HEK293T (cell line): ENCODE measurements at regions not wholly inside any gene's neighbourhood (a gene's known extent, or its start where the extent isn't known, plus 50 kb on each side); places are given as distances from the start of the nearest gene placed in this dataset.

Experiments
- CTCF ChIA-PET: fragments of 350-600 bp; formaldehyde crosslinking; extraction: SDS; loops from one replicate; lab custom pipeline; 2021; ENCODE audit warnings: antibody characterized with exemption, inconsistent platforms; lab: Yijun Ruan, JAX
- POLR2A ChIA-PET: fragments of 350-600 bp; formaldehyde crosslinking; extraction: SDS; loops from one replicate; lab custom pipeline; 2020; ENCODE audit warnings: antibody characterized with exemption, inconsistent platforms; lab: Yijun Ruan, JAX
- DNase-seq: peaks from one replicate; pipeline ENCODE4 v3.0.0; 2012; ENCODE audit warnings: mixed read lengths; ENCODE audit errors: extremely low spot score
- ARNT ChIP-seq: fragments of 450-650 bp; IDR thresholded peaks from 2 replicates; pipeline ENCODE4 v1.6.1; 2017; ENCODE audit warnings: mild to moderate bottlenecking
- BHLHE40 ChIP-seq: fragments of 450-650 bp; IDR thresholded peaks from 2 replicates; pipeline ENCODE4 v1.6.1; 2016; ENCODE audit warnings: mild to moderate bottlenecking, moderate library complexity, borderline replicate concordance
- CTBP1 ChIP-seq: fragments of 450-650 bp; IDR thresholded peaks from 2 replicates; pipeline ENCODE4 v1.6.1; 2016; ENCODE audit warnings: borderline replicate concordance
- ELF4 ChIP-seq: fragments of 450-650 bp; IDR thresholded peaks from 2 replicates; pipeline ENCODE4 v1.6.1; 2017; ENCODE audit warnings: antibody characterized with exemption
- FOXA1 ChIP-seq: fragments of 450-650 bp; IDR thresholded peaks from 2 replicates; pipeline ENCODE4 v1.6.1; 2016; ENCODE audit warnings: mild to moderate bottlenecking
- FOXK2 ChIP-seq: fragments of 450-650 bp; IDR thresholded peaks from 2 replicates; pipeline ENCODE4 v1.6.1; 2016; ENCODE audit warnings: mild to moderate bottlenecking
- FOXM1 ChIP-seq: fragments of 450-650 bp; IDR thresholded peaks from 2 replicates; pipeline ENCODE4 v1.6.1; 2017; ENCODE audit warnings: mild to moderate bottlenecking, borderline replicate concordance
- HDGF ChIP-seq: fragments of 450-650 bp; IDR thresholded peaks from 2 replicates; pipeline ENCODE4 v1.6.1; 2017; ENCODE audit warnings: antibody characterized with exemption, borderline replicate concordance
- L3MBTL2 ChIP-seq: fragments of 450-650 bp; conservative IDR thresholded peaks from 2 replicates; pipeline ENCODE4 v1.6.1; 2016; ENCODE audit warnings: mild to moderate bottlenecking
- LEF1 ChIP-seq: fragments of 450-650 bp; IDR thresholded peaks from 2 replicates; pipeline ENCODE4 v1.6.1; 2017; ENCODE audit warnings: mild to moderate bottlenecking, borderline replicate concordance
- NFRKB ChIP-seq: fragments of 450-650 bp; IDR thresholded peaks from 2 replicates; pipeline ENCODE4 v1.6.1; 2016; ENCODE audit warnings: mild to moderate bottlenecking, moderate library complexity
- SP1 ChIP-seq: fragments of 450-650 bp; IDR thresholded peaks from 2 replicates; pipeline ENCODE4 v1.6.1; 2017
- SUZ12 ChIP-seq: fragments of 450-650 bp; IDR thresholded peaks from 2 replicates; pipeline ENCODE4 v1.6.1; 2016; ENCODE audit warnings: mild to moderate bottlenecking
- TARDBP ChIP-seq: fragments of 450-650 bp; IDR thresholded peaks from 2 replicates; pipeline ENCODE4 v1.6.1; 2016
- ZNF384 ChIP-seq: fragments of 450-650 bp; IDR thresholded peaks from 2 replicates; pipeline ENCODE4 v1.6.1; 2016
- TF ChIP-seq, protein P1 (sequence below): fragments of 450-650 bp; IDR thresholded peaks from 2 replicates; pipeline ENCODE4 v1.6.1; 2016

DNA sequence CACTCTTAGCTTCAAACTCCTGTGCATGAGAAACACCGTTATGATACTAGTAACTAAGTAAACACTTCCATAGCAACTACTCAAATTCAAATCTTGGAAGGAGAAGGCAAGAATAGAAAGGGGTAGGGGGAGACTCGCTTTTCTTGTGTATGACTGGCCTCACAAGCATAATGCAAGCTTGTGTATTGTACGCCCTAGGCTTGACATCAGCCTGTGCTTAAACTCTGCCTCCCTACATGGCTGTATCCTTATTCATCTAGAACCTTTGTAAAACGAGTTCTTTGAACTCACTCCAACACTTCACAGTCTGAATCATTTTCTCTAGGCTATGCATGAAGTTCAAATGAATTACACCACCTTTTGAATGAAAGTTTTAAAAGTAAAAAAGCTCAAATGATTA lies 1071.2 kb upstream of the ADGRL3 start:
- ChIA-PET CTCF (no interaction called here), POLR2A (no interaction called here)
- no peak for DNase-seq
- TF ChIP-seq HDGF (no peak), ARNT (no peak), FOXM1 (no peak), SP1 (no peak)

DNA sequence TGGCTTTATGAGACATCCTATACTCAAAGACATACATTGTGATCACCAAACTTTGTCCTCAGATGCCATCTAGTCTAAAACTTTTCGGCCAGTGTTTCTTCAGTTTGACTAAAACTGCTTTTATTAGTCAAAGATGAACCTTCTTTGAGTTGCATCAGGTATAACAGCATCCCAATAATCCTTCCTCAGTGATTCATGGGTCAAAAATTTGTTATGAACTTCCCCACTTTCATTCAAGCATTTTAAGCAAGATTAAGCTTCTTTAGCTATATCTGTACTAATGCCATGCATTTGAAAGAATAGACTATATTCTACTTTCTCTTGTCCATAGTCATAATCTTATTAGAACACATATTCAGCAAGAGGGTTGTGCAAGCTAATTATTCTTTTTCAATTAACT lies 1070.4 kb upstream of the ADGRL3 start:
- CTCF ChIA-PET, result no interaction called here

DNA sequence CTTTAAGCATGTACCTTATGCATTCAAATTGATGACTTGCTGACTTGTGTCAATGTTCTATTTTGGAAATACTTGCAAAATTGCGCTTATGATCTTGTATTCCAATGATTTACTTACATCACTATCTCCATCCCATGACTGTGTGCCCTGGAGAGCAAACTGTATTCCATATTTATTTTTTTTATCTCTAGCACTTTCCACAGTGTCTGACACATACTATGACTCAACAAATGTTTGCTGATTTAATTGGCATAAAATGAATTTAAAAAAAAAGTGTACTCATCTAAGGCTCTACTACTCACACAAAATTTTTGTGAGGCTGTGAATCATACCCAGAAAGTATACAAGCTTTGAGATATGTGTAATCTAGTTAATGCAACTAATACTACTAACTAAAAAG lies 1066.8 kb upstream of the ADGRL3 start:
- ChIA-PET CTCF (no interaction called here), POLR2A (no interaction called here)
- no peak for DNase-seq
- no peak for TF ChIP-seq ZNF384
- TF ChIP-seq FOXM1, result no peak
- TF ChIP-seq, protein P1, sequence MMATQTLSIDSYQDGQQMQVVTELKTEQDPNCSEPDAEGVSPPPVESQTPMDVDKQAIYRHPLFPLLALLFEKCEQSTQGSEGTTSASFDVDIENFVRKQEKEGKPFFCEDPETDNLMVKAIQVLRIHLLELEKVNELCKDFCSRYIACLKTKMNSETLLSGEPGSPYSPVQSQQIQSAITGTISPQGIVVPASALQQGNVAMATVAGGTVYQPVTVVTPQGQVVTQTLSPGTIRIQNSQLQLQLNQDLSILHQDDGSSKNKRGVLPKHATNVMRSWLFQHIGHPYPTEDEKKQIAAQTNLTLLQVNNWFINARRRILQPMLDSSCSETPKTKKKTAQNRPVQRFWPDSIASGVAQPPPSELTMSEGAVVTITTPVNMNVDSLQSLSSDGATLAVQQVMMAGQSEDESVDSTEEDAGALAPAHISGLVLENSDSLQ, result no peak
- no peak for TF ChIP-seq BHLHE40
- no peak for TF ChIP-seq L3MBTL2
- TF ChIP-seq SUZ12, result no peak
- no peak for TF ChIP-seq ELF4
- TF ChIP-seq LEF1, result no peak
- TF ChIP-seq NFRKB, result no peak
- no peak for TF ChIP-seq ARNT
- no peak for TF ChIP-seq FOXA1
- TF ChIP-seq CTBP1, result no peak
- no peak for TF ChIP-seq TARDBP
- no peak for TF ChIP-seq HDGF
- TF ChIP-seq SP1, result no peak
- no peak for TF ChIP-seq FOXK2

More for the DNA sequence above, 1070.4 kb upstream of the ADGRL3 start:
- no peak for TF ChIP-seq ELF4
- TF ChIP-seq ZNF384, result no peak
- no peak for TF ChIP-seq BHLHE40
- no peak for TF ChIP-seq CTBP1
- TF ChIP-seq NFRKB, result no peak
- no peak for TF ChIP-seq TARDBP
- TF ChIP-seq, protein P1, result no peak
- no peak for TF ChIP-seq HDGF
- TF ChIP-seq FOXK2, result no peak
- no peak for TF ChIP-seq FOXA1
- no peak for TF ChIP-seq SP1
- TF ChIP-seq LEF1, result no peak
- TF ChIP-seq ARNT, result no peak
- TF ChIP-seq L3MBTL2, result no peak
- TF ChIP-seq FOXM1, result no peak
- no peak for TF ChIP-seq SUZ12
- POLR2A ChIA-PET, result no interaction called here
- no peak for DNase-seq

DNA sequence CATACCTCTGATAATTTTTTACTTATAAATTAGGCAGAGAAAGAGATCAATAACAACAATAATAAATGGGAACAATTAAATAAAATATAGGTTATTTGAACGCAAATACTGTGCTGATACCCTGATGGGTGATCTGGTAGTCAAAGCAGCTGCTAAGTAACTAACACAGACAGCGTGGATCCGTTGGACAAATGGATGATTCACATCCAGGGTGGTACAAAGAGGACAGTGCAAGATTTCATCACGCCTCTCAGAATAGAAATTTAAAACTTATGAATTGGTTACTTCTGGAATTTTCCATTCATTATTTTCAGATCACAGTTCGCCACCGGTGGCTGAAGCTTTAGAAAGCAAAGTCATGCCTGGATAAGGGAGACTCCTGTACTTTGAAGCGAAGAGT lies 1066.0 kb upstream of the ADGRL3 start:
- ChIA-PET CTCF (no interaction called here), POLR2A (no interaction called here)
- no peak for DNase-seq
- no peak for TF ChIP-seq TARDBP

DNA sequence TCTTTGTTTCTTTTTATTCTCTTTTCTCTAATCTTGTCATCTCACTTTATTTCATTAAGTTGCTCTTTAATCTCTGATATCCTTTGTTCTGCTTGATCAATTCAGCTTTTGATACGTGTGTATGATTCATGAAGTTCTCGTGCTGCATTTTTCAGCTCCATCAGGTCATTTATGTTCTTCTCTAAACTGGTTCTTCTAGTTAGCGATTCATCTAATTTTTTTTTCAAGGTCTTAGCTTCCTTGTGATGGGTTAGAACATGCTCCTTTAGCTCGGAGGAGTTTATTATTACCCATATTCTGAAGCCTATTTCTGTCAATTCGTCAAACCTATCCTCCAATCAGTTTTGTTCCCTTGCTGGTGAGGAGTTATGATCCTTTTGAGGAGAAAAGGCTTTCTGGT lies 1045.0 kb upstream of the ADGRL3 start:
- CTCF ChIA-PET, result no interaction called here
- POLR2A ChIA-PET, result no interaction called here
- no peak for DNase-seq
- TF ChIP-seq LEF1 (no peak), SP1 (no peak), TARDBP (no peak), BHLHE40 (no peak), SUZ12 (no peak), HDGF (no peak), NFRKB (no peak), FOXA1 (no peak), ELF4 (no peak), FOXM1 (no peak), FOXK2 (no peak), L3MBTL2 (no peak), ARNT (no peak), CTBP1 (no peak)
- TF ChIP-seq, protein P1, result no peak

DNA sequence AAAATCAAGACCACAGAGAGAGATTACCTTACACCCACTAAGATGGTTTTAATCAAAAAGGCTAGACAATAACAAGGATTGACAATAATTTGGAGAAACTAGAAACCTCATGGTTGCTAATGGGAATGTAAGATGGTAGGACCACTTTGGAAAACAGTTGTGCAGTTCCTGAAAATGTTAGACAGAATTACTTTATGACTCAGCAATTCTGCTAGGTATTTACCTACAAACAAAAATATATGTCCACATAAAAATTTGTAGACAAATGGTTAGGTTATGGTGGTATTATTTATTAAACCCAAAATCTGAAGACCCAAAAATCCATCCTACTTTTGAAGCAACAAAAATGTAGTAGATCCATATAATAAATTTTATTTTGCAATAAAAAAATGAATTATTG lies 1027.0 kb upstream of the ADGRL3 start:
- ChIA-PET CTCF (no interaction called here), POLR2A (no interaction called here)
- DNase-seq, result no peak
- TF ChIP-seq FOXM1, result no peak
- TF ChIP-seq FOXK2, result no peak
- TF ChIP-seq TARDBP, result no peak
- no peak for TF ChIP-seq SP1
- no peak for TF ChIP-seq ARNT
- TF ChIP-seq, protein P1, result no peak
- no peak for TF ChIP-seq FOXA1
- no peak for TF ChIP-seq LEF1
- TF ChIP-seq NFRKB, result no peak
- TF ChIP-seq ELF4, result no peak
- no peak for TF ChIP-seq CTBP1
- no peak for TF ChIP-seq BHLHE40
- no peak for TF ChIP-seq SUZ12
- no peak for TF ChIP-seq ZNF384

DNA sequence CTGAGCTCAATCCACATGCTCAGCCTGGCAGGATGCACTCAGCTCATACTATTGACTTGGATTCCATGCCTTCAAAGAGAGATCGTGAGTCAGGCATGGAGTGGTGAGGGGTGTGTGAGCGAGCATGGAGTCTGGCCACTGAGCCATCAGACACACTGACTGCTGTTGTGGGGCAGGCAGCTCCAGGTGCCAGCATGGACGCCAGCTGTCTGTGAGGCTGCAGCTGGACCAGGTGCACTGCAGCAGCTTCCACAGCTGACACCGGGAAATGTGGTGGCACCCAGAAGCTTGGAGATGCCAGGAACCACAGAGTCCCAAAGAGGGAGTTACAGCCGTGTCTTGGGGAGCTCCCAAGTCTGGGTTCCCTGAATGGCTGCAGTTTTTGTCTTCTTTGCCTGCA lies 1026.4 kb upstream of the ADGRL3 start:
- no peak for DNase-seq
- ChIA-PET CTCF (no interaction called here), POLR2A (no interaction called here)
- TF ChIP-seq L3MBTL2, result no peak
- TF ChIP-seq FOXA1, result no peak
- TF ChIP-seq TARDBP, result no peak
- TF ChIP-seq FOXK2, result no peak
- TF ChIP-seq SUZ12, result no peak
- no peak for TF ChIP-seq CTBP1
- TF ChIP-seq ELF4, result no peak
- no peak for TF ChIP-seq ZNF384
- no peak for TF ChIP-seq SP1
- no peak for TF ChIP-seq FOXM1
- TF ChIP-seq BHLHE40, result no peak
